ENCODE measurements at regions not wholly inside any gene's neighbourhood (a gene's known extent, or its start where the extent isn't known, plus 50 kb on each side); places are given as distances from the start of the nearest gene placed in this dataset.

DNA sequence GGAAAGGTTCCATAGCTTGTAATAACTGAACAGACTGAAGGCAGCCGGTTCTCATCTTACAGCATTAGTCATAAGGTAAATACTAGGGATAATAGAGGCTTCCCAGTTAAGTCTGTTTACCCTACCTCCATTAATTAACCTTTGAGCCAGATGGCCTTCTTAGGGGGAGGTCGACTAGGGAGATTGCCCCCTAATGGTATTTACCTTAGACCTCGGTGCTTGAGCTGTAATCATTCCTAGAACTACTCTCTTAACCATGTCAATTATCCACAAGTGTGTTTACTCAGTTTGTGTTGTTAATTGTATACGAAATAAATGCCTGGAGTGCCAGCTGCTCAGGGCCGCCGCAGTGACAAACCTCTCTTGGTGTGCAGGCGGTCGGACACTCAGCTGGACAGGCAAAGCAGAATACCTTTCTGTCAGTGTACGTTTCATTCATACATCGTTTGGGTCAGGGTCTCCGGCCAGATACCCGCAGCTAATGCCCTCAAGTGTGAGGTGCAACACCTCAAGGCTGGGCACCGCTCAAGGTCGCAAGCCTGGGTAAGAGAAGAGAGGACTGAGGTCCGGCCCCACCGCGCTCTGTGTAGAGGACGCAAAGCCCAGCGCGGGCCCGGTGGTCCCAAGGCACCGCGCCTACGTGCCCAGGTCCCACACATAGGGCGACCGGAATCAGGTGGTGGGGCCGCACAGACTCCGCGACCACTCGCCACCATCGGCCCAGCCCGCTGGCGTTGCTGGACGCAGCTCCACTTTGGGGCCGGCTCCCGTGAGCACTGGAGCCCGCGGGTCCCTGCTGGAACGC, 931.0 kb downstream of the NLGN4Y start:
- TF ChIP-seq, protein P1, sequence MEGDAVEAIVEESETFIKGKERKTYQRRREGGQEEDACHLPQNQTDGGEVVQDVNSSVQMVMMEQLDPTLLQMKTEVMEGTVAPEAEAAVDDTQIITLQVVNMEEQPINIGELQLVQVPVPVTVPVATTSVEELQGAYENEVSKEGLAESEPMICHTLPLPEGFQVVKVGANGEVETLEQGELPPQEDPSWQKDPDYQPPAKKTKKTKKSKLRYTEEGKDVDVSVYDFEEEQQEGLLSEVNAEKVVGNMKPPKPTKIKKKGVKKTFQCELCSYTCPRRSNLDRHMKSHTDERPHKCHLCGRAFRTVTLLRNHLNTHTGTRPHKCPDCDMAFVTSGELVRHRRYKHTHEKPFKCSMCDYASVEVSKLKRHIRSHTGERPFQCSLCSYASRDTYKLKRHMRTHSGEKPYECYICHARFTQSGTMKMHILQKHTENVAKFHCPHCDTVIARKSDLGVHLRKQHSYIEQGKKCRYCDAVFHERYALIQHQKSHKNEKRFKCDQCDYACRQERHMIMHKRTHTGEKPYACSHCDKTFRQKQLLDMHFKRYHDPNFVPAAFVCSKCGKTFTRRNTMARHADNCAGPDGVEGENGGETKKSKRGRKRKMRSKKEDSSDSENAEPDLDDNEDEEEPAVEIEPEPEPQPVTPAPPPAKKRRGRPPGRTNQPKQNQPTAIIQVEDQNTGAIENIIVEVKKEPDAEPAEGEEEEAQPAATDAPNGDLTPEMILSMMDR (conservative IDR thresholded peaks at IDR 0.05; ENCODE audit: low read depth in 2 of 2) = no peak
- no peak for TF ChIP-seq POLR2AphosphoS5 (IDR thresholded peaks at IDR 0.05; ENCODE audit: low read depth)
- TF ChIP-seq, protein P2, sequence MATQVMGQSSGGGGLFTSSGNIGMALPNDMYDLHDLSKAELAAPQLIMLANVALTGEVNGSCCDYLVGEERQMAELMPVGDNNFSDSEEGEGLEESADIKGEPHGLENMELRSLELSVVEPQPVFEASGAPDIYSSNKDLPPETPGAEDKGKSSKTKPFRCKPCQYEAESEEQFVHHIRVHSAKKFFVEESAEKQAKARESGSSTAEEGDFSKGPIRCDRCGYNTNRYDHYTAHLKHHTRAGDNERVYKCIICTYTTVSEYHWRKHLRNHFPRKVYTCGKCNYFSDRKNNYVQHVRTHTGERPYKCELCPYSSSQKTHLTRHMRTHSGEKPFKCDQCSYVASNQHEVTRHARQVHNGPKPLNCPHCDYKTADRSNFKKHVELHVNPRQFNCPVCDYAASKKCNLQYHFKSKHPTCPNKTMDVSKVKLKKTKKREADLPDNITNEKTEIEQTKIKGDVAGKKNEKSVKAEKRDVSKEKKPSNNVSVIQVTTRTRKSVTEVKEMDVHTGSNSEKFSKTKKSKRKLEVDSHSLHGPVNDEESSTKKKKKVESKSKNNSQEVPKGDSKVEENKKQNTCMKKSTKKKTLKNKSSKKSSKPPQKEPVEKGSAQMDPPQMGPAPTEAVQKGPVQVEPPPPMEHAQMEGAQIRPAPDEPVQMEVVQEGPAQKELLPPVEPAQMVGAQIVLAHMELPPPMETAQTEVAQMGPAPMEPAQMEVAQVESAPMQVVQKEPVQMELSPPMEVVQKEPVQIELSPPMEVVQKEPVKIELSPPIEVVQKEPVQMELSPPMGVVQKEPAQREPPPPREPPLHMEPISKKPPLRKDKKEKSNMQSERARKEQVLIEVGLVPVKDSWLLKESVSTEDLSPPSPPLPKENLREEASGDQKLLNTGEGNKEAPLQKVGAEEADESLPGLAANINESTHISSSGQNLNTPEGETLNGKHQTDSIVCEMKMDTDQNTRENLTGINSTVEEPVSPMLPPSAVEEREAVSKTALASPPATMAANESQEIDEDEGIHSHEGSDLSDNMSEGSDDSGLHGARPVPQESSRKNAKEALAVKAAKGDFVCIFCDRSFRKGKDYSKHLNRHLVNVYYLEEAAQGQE (IDR thresholded peaks at IDR 0.05; ENCODE audit: unreplicated experiment) = no peak
